ENCODE measurements at regions not wholly inside any gene's neighbourhood (a gene's known extent, or its start where the extent isn't known, plus 50 kb on each side); places are given as distances from the start of the nearest gene placed in this dataset.

GRCh38 chr19:31204115-31204514, 145.1 kb downstream of the TSHZ3 start:
- Histone ChIP-seq H3K36me3 (ENCODE audit: control insufficient read depth in 2 of 4, insufficient read depth in 4 of 4, low read length in 3 of 4) (no peaks in the 10 kb centered on the region), H3K27me3 (replicated peaks in 1 of 4; ENCODE audit: control insufficient read depth in 3 of 4, extremely low read depth in 1 of 4, insufficient read depth in 3 of 4, low read length in 3 of 4) (peaks cover 0 to 3% (median 0%) of the 10 kb centered on the region in 4 experiments; a peak in 1 of 7 replicates), H4K91ac (replicated peaks; ENCODE audit: insufficient read length, low read length) (no peak overlapping the region), H3K79me2 (ENCODE audit: control insufficient read depth in 1 of 2, insufficient read depth in 2 of 2, low read length in 2 of 2) (no peaks in the 10 kb centered on the region), H2AK5ac (ENCODE audit: low read depth, low read length) (no peak overlapping the region), H3K18ac (ENCODE audit: extremely low read depth, low read length) (no peak overlapping the region), H3K27ac (ENCODE audit: low read depth, low read length) (no peak overlapping the region), H3K23ac (ENCODE audit: insufficient read length) (no peak overlapping the region), H3K9me3 (ENCODE audit: insufficient read depth in 2 of 2, low read depth in 1 of 2, low read length in 1 of 2) (no peaks in the 10 kb centered on the region), H2BK5ac (ENCODE audit: low read depth, low read length) (no peak overlapping the region), H4K5ac (ENCODE audit: insufficient read length, low read depth, low read length) (no peak overlapping the region), H4K20me1 (replicated peaks in 1 of 2; ENCODE audit: control insufficient read depth in 1 of 2, insufficient read depth in 2 of 2, low read length in 2 of 2) (no peaks in the 10 kb centered on the region), H3K4me2 (ENCODE audit: insufficient read depth in 1 of 2, low read depth in 2 of 2, low read length in 2 of 2) (no peak overlapping the region), H3K4me1 (replicated peaks in 1 of 4; ENCODE audit: control insufficient read depth in 3 of 4, insufficient read depth in 4 of 4, low read length in 3 of 4) (no peaks in the 10 kb centered on the region), H2AFZ (ENCODE audit: low read length) (no peak overlapping the region), H4K8ac (ENCODE audit: extremely low read depth, insufficient read depth, low read length) (no peak overlapping the region), H3K4ac (replicated peaks; ENCODE audit: insufficient read length, low read depth, low read length) (no peak overlapping the region), H2BK120ac (replicated peaks; ENCODE audit: low read depth, low read length) (no peak overlapping the region), H3K79me1 (ENCODE audit: low read depth, low read length) (no peaks in the 10 kb centered on the region), H2BK15ac (ENCODE audit: low read length) (no peak overlapping the region), H3K14ac (ENCODE audit: insufficient read length) (no peak overlapping the region), H3K23me2 (ENCODE audit: low read depth, low read length) (peaks cover 4% of the 10 kb centered on the region; the same call in 1 of the 2 replicates), H2BK12ac (ENCODE audit: low read depth, low read length) (no peak overlapping the region), H2BK20ac (ENCODE audit: low read length) (no peak overlapping the region), H3K9ac (replicated peaks in 1 of 4; ENCODE audit: extremely low read depth in 1 of 4, low read depth in 3 of 4, low read length in 3 of 4) (no peak overlapping the region), H3K56ac (replicated peaks; ENCODE audit: insufficient read length, low read depth, low read length) (no peak overlapping the region), H3K4me3 (ENCODE audit: extremely low read depth in 1 of 4, insufficient read depth in 2 of 4, low read depth in 3 of 4, low read length in 4 of 4) (no peak overlapping the region)
- POLR2A ChIA-PET (ENCODE audit: partially characterized antibody): no interaction called here
- FAIRE-seq: no peak
- CTCF ChIA-PET (ENCODE audit: partially characterized antibody): no interaction called here
- 21% methylated on average over 1 of the region's 1 CpG; no CpG with 5 or more reads in 1 of the 2 experiments for WGBS, 2 experiments (ENCODE audit: extremely low coverage in 1 of 2, insufficient coverage in 1 of 2, insufficient read length in 1 of 2, insufficient replicate concordance in 2 of 2, low coverage in 1 of 2, low lambda C conversion rate in 2 of 2, missing lambda C conversion rate in 1 of 2)
- DNase-seq (ENCODE audit: low read depth in 1 of 2, low spot score in 2 of 2): no peak
- no peak for TF ChIP-seq SP4 (IDR thresholded peaks at IDR 0.05; ENCODE audit: low read length)
- TF ChIP-seq EZH2 (IDR thresholded peaks at IDR 0.05; ENCODE audit: low read depth, low read length, severe bottlenecking): no peak
- TF ChIP-seq KDM5A (IDR thresholded peaks at IDR 0.05; ENCODE audit: low read length): no peak
- TF ChIP-seq TAF1 (IDR thresholded peaks at IDR 0.05; ENCODE audit: low read depth, low read length): no peak
- no peak for TF ChIP-seq RBBP5 (IDR thresholded peaks at IDR 0.05; ENCODE audit: borderline replicate concordance, low read depth, low read length)
- no peak for TF ChIP-seq RFX5 (IDR thresholded peaks at IDR 0.05; ENCODE audit: borderline replicate concordance, low read depth, low read length)
- TF ChIP-seq KDM1A (IDR thresholded peaks at IDR 0.05; ENCODE audit: borderline replicate concordance, low read length): no peak
- TF ChIP-seq USF2 (IDR thresholded peaks at IDR 0.05; ENCODE audit: low read length): no peak
- TF ChIP-seq GABPA (IDR thresholded peaks at IDR 0.05; ENCODE audit: borderline replicate concordance, insufficient read depth, low read length): no peak
- no peak for TF ChIP-seq YY1 (IDR thresholded peaks at IDR 0.05; ENCODE audit: low read depth, low read length)
- TF ChIP-seq TAF7 (optimal IDR thresholded peaks at IDR 0.05; ENCODE audit: borderline replicate concordance, low read depth, low read length): no peak
- no peak for TF ChIP-seq GTF2F1 (IDR thresholded peaks at IDR 0.05; ENCODE audit: borderline replicate concordance, low read depth, low read length)
- no peak for TF ChIP-seq BACH1 (IDR thresholded peaks at IDR 0.05; ENCODE audit: low read length)
- no peak for TF ChIP-seq SUZ12 (IDR thresholded peaks at IDR 0.05; ENCODE audit: low read length)
- no peak for TF ChIP-seq JUN (IDR thresholded peaks at IDR 0.05; ENCODE audit: low read depth, low read length)
